Naive thymus-derived CD8-positive, alpha-beta T cell (primary cell): ENCODE measurements at regions not wholly inside any gene's neighbourhood (a gene's known extent, or its start where the extent isn't known, plus 50 kb on each side); places are given as distances from the start of the nearest gene placed in this dataset.

Experiments
- ATAC-seq, 2 donors: fragments of 150-1000 bp; cut with Tn5 transposase in 1 of 2; sonication (Bioruptor Pico), chemical (Tn5 transposase) in 1 of 2; 1 replicate in 1 of 2; 2 replicates in 1 of 2; pipeline ENCODE4 v1.10.0; 2021; ENCODE audit warnings: mild to moderate bottlenecking in 2 of 2, moderate library complexity in 2 of 2
- POLR2A ChIA-PET: fragments of 350-600 bp; sonication (Branson Sonifier 250); formaldehyde crosslinking; loops from one replicate; lab custom pipeline; 2021; ENCODE audit warnings: antibody characterized with exemption; lab: Charles Lee
- DNase-seq, 10 donors: peaks; one replicate each; pipeline versions ENCODE4 v3.0.0 to v3.0.0-alpha.2; 2020 to 2022
- H3K27ac Mint-ChIP-seq, 10 donors: one replicate each; pipeline ENCODE4 v1.8.0; 2020 to 2022; ENCODE audit warnings: mild to moderate bottlenecking in 10 of 10, mixed read lengths in 10 of 10, moderate library complexity in 4 of 10, inconsistent platforms in 1 of 10
- H3K27me3 Mint-ChIP-seq, 5 donors: one replicate each; pipeline ENCODE4 v1.8.0; 2021 to 2022; ENCODE audit warnings: mixed read lengths in 5 of 5
- H3K36me3 Mint-ChIP-seq, 3 donors: one replicate each; pipeline ENCODE4 v1.8.0; 2020 to 2022; ENCODE audit warnings: mixed read lengths in 3 of 3, mild to moderate bottlenecking in 2 of 3, inconsistent platforms in 1 of 3
- H3K4me1 Mint-ChIP-seq, 4 donors: one replicate each; pipeline ENCODE4 v1.8.0; 2021 to 2022; ENCODE audit warnings: mixed read lengths in 4 of 4
- H3K4me3 Mint-ChIP-seq, 10 donors: one replicate each; pipeline ENCODE4 v1.8.0; 2020 to 2022; ENCODE audit warnings: mild to moderate bottlenecking in 10 of 10, mixed read lengths in 10 of 10, moderate library complexity in 6 of 10, inconsistent platforms in 1 of 10
- H3K9me3 Mint-ChIP-seq, 9 donors: one replicate each; pipeline ENCODE4 v1.8.0; 2020 to 2022; ENCODE audit warnings: mixed read lengths in 9 of 9, mild to moderate bottlenecking in 3 of 9, inconsistent platforms in 1 of 9, moderate library complexity in 1 of 9

GRCh38 chr11:111081021-111081511 lies 164.5 kb upstream of the POU2AF2 start:
- no peak for ATAC-seq
- POLR2A ChIA-PET = no interaction called here
- peaks cover 0 to 6% (median 2%) of the 10 kb centered on the region in 5 donors for H3K27me3 Mint-ChIP-seq

GRCh38 chr11:111077530-111078322 lies 167.8 kb upstream of the POU2AF2 start:
- H3K27ac Mint-ChIP-seq = no peak overlapping the region
- no peaks in the 10 kb centered on the region for H3K4me1 Mint-ChIP-seq
- POLR2A ChIA-PET = no interaction called here

More at GRCh38 chr11:111081021-111081511, 164.5 kb upstream of the POU2AF2 start:
- Mint-ChIP-seq H3K4me1 (no peaks in the 10 kb centered on the region), H3K9me3 (no peaks in the 10 kb centered on the region), H3K36me3 (no peaks in the 10 kb centered on the region), H3K27ac (no peak overlapping the region), H3K4me3 (no peak overlapping the region)
- DNase-seq = no peak

GRCh38 chr11:111069066-111069465 lies 176.5 kb upstream of the POU2AF2 start:
- no peak for DNase-seq

More at GRCh38 chr11:111077530-111078322, 167.8 kb upstream of the POU2AF2 start:
- Mint-ChIP-seq H3K4me3 (no peak overlapping the region), H3K27me3 (peaks cover 0 to 6% (median 2%) of the 10 kb centered on the region in 5 donors), H3K9me3 (no peaks in the 10 kb centered on the region), H3K36me3 (no peaks in the 10 kb centered on the region)
- DNase-seq = no peak
- no peak for ATAC-seq

GRCh38 chr11:111067994-111068393 lies 177.5 kb upstream of the POU2AF2 start:
- Mint-ChIP-seq H3K36me3 (no peaks in the 10 kb centered on the region), H3K9me3 (peaks cover 0 to 16% (median 12%) of the 10 kb centered on the region in 9 donors), H3K27me3 (peaks cover 0 to 7% (median 0%) of the 10 kb centered on the region in 5 donors), H3K27ac (no peak overlapping the region), H3K4me1 (no peaks in the 10 kb centered on the region), H3K4me3 (no peak overlapping the region)
- POLR2A ChIA-PET = no interaction called here
- DNase-seq (no peak), ATAC-seq (no peak)

More at GRCh38 chr11:111069066-111069465, 176.5 kb upstream of the POU2AF2 start:
- Mint-ChIP-seq H3K4me3 (no peak overlapping the region), H3K27ac (no peak overlapping the region), H3K36me3 (no peaks in the 10 kb centered on the region), H3K9me3 (peaks cover 0 to 16% (median 12%) of the 10 kb centered on the region in 9 donors), H3K4me1 (no peaks in the 10 kb centered on the region), H3K27me3 (peaks cover 0 to 7% (median 0%) of the 10 kb centered on the region in 5 donors)
- ATAC-seq = no peak
- POLR2A ChIA-PET = no interaction called here

- ATAC-seq = no peak
- H3K4me3 Mint-ChIP-seq = no peak overlapping the region
Observed at GRCh38 chr11:111066846-111067245, 178.7 kb upstream of the POU2AF2 start.

GRCh38 chr11:111063726-111064517 lies 181.6 kb upstream of the POU2AF2 start:
- Mint-ChIP-seq H3K4me1 (no peaks in the 10 kb centered on the region), H3K9me3 (peaks cover 0 to 13% (median 12%) of the 10 kb centered on the region in 9 donors), H3K36me3 (no peaks in the 10 kb centered on the region), H3K4me3 (no peak overlapping the region), H3K27me3 (peaks cover 0 to 19% (median 0%) of the 10 kb centered on the region in 5 donors), H3K27ac (no peak overlapping the region)
- ATAC-seq = no peak
- POLR2A ChIA-PET = no interaction called here
- no peak for DNase-seq

More at GRCh38 chr11:111066846-111067245, 178.7 kb upstream of the POU2AF2 start:
- Mint-ChIP-seq H3K9me3 (peaks cover 0 to 16% (median 12%) of the 10 kb centered on the region in 9 donors), H3K27ac (no peak overlapping the region), H3K27me3 (peaks cover 0 to 7% (median 0%) of the 10 kb centered on the region in 5 donors), H3K4me1 (no peaks in the 10 kb centered on the region), H3K36me3 (no peaks in the 10 kb centered on the region)
- POLR2A ChIA-PET = no interaction called here
- no peak for DNase-seq

- ATAC-seq (no peak), DNase-seq (no peak)
- Mint-ChIP-seq H3K4me1 (no peaks in the 10 kb centered on the region), H3K4me3 (no peak overlapping the region), H3K9me3 (peaks cover 0 to 4% (median 0%) of the 10 kb centered on the region in 9 donors), H3K27me3 (peaks cover 0 to 19% (median 3%) of the 10 kb centered on the region in 5 donors), H3K36me3 (no peaks in the 10 kb centered on the region), H3K27ac (no peak overlapping the region)
- POLR2A ChIA-PET = no interaction called here
Observed at GRCh38 chr11:111062420-111062819, 183.1 kb upstream of the POU2AF2 start.

- no peak for ATAC-seq
- DNase-seq = no peak
- Mint-ChIP-seq H3K4me1 (no peaks in the 10 kb centered on the region), H3K36me3 (no peaks in the 10 kb centered on the region), H3K27me3 (peaks cover 0 to 12% (median 3%) of the 10 kb centered on the region in 5 donors), H3K27ac (no peak overlapping the region), H3K4me3 (no peak overlapping the region), H3K9me3 (peaks cover 0 to 4% (median 0%) of the 10 kb centered on the region in 9 donors)
- POLR2A ChIA-PET = no interaction called here
Observed at GRCh38 chr11:111059726-111060125, 185.8 kb upstream of the POU2AF2 start.

GRCh38 chr11:111049131-111049530 lies 196.4 kb upstream of the POU2AF2 start:
- no peak for DNase-seq
- Mint-ChIP-seq H3K4me3 (no peak overlapping the region), H3K27me3 (peaks cover 0 to 10% (median 4%) of the 10 kb centered on the region in 5 donors), H3K27ac (no peak overlapping the region), H3K9me3 (no peaks in the 10 kb centered on the region), H3K4me1 (peaks cover 0 to 2% (median 0%) of the 10 kb centered on the region in 4 donors), H3K36me3 (no peaks in the 10 kb centered on the region)
- no peak for ATAC-seq
- POLR2A ChIA-PET = no interaction called here

- POLR2A ChIA-PET = no interaction called here
- DNase-seq (no peak), ATAC-seq (no peak)
- Mint-ChIP-seq H3K4me3 (no peak overlapping the region), H3K27ac (no peak overlapping the region), H3K9me3 (no peaks in the 10 kb centered on the region), H3K27me3 (peaks cover 2 to 10% (median 4%) of the 10 kb centered on the region in 5 donors), H3K36me3 (no peaks in the 10 kb centered on the region), H3K4me1 (peaks cover 0 to 4% (median 0%) of the 10 kb centered on the region in 4 donors)
Observed at GRCh38 chr11:111047374-111047773, 198.2 kb upstream of the POU2AF2 start.

GRCh38 chr11:111046291-111046690 lies 199.2 kb upstream of the POU2AF2 start:
- POLR2A ChIA-PET = no interaction called here
- Mint-ChIP-seq H3K27me3 (peaks cover 2 to 15% (median 4%) of the 10 kb centered on the region in 5 donors), H3K4me3 (no peak overlapping the region), H3K27ac (no peak overlapping the region), H3K4me1 (peaks cover 0 to 4% (median 0%) of the 10 kb centered on the region in 4 donors), H3K9me3 (no peaks in the 10 kb centered on the region), H3K36me3 (no peaks in the 10 kb centered on the region)
- DNase-seq (no peak), ATAC-seq (no peak)

GRCh38 chr11:111045874-111046273 lies 199.7 kb upstream of the POU2AF2 start:
- Mint-ChIP-seq H3K4me3 (no peak overlapping the region), H3K27me3 (peaks cover 2 to 15% (median 4%) of the 10 kb centered on the region in 5 donors), H3K36me3 (no peaks in the 10 kb centered on the region), H3K9me3 (no peaks in the 10 kb centered on the region), H3K27ac (no peak overlapping the region), H3K4me1 (peaks cover 0 to 4% (median 0%) of the 10 kb centered on the region in 4 donors)
- no peak for DNase-seq
- POLR2A ChIA-PET = no interaction called here
- ATAC-seq = no peak

GRCh38 chr11:111045407-111045803 lies 200.1 kb upstream of the POU2AF2 start:
- Mint-ChIP-seq H3K4me1 (peaks cover 0 to 4% (median 0%) of the 10 kb centered on the region in 4 donors), H3K4me3 (no peak overlapping the region), H3K36me3 (no peaks in the 10 kb centered on the region), H3K27ac (no peak overlapping the region), H3K27me3 (peaks cover 2 to 15% (median 4%) of the 10 kb centered on the region in 5 donors), H3K9me3 (no peaks in the 10 kb centered on the region)
- no peak for DNase-seq
- ATAC-seq = no peak
- POLR2A ChIA-PET = no interaction called here
